Lower leg skin (tissue), 4 donors: ENCODE measurements at regions not wholly inside any gene's neighbourhood (a gene's known extent, or its start where the extent isn't known, plus 50 kb on each side); places are given as distances from the start of the nearest gene placed in this dataset.
"Not testable (repeated sequence)": the region's sequence is repeated elsewhere in the genome, so short reads cannot be mapped to it uniquely, and the experiment has no call there.

ENCODE experiments used
- DNase-seq, 2 donors: peaks; one replicate each; pipeline ENCODE4 v3.0.0-alpha.2; 2019; ENCODE audit warnings: low spot score in 2 of 2
- H3K4me3 ChIP-seq: fragments of 200-600 bp; sonication (generic); 2 replicates; pipeline ENCODE4 v1.5.1; 2017; ENCODE audit warnings: mild to moderate bottlenecking, low read depth; ENCODE audit not compliant: poor library complexity, severe bottlenecking
- POLR2A ChIP-seq, 2 donors: fragments of 450-650 bp; IDR thresholded peaks; one replicate each; pipeline ENCODE4 v1.6.1; 2016 to 2017; ENCODE audit warnings: antibody characterized with exemption in 2 of 2, mild to moderate bottlenecking in 1 of 2, moderate library complexity in 1 of 2
- WGBS, 2 donors: methylation state at CpG; one replicate each; pipeline ENCODE4 v1.1.5; 2018; 5-methylcytosine and 5-hydroxymethylcytosine counted together
- intact Hi-C: fragments of 100-400 bp; cut with DNase I; formaldehyde crosslinking; loops from one replicate; pipeline ENCODE4 v1.15.0; 2023; ENCODE audit warnings: low total_unique reads
- TF ChIP-seq, protein P1 (sequence below), 3 donors: fragments of 450-650 bp; IDR thresholded peaks; one replicate each; pipeline ENCODE4 v1.5.1; 2016; ENCODE audit warnings: antibody characterized with exemption in 3 of 3, mild to moderate bottlenecking in 3 of 3, moderate library complexity in 2 of 3

DNA sequence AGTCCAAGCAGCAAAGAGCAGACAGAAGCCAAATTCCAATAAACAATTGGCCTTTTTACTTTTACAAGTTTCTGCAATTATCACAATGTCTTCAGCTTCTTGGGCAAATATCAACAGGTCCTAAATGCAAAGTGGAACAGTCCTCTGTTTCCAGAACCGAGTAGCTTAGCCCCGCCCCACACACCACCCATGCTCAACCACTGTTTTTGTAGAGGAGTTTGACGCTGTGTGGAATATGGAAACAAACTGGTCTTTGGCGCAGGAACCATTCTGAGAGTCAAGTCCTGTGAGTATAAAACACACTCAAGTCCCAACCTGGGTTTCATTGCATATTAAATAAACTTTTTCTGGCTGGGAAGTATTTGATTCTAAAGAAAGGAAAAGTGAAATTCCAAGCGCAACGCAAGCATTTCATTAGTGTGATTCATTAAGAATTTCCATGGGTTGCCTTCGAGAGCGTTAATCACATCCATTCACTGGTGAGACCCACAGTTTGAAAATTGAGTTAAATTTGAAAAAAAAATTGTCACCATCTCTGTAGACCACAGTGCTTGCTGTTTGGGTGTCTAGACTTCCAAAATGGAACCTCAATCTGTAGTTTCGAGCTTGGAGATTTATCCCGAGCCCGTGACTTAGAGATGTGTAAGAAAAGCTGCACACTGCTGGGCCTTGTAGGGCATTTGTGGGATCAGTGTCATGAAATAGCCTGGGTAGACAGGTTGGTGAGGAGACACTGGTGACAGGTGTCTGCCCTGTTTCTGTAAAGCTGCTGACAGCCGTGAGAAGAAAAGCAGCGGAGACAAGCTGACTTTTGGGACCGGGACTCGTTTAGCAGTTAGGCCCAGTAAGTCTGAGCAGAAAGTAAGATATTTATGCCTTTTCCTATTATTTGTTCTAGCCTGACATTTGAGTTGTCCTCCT, 96.1 kb downstream of the DAD1 start:
- whole genome bisulfite sequencing, 2 donors = 67 to 72% methylated on average over 15 of the region's 15 CpGs
- TF ChIP-seq POLR2A (IDR thresholded peaks at IDR 0.05) = no peak
- TF ChIP-seq, protein P1, sequence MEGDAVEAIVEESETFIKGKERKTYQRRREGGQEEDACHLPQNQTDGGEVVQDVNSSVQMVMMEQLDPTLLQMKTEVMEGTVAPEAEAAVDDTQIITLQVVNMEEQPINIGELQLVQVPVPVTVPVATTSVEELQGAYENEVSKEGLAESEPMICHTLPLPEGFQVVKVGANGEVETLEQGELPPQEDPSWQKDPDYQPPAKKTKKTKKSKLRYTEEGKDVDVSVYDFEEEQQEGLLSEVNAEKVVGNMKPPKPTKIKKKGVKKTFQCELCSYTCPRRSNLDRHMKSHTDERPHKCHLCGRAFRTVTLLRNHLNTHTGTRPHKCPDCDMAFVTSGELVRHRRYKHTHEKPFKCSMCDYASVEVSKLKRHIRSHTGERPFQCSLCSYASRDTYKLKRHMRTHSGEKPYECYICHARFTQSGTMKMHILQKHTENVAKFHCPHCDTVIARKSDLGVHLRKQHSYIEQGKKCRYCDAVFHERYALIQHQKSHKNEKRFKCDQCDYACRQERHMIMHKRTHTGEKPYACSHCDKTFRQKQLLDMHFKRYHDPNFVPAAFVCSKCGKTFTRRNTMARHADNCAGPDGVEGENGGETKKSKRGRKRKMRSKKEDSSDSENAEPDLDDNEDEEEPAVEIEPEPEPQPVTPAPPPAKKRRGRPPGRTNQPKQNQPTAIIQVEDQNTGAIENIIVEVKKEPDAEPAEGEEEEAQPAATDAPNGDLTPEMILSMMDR (IDR thresholded peaks at IDR 0.05) = no peak
- no peak overlapping the region for H3K4me3 ChIP-seq
- intact Hi-C loops = no loop called here
- DNase-seq = no peak

DNA sequence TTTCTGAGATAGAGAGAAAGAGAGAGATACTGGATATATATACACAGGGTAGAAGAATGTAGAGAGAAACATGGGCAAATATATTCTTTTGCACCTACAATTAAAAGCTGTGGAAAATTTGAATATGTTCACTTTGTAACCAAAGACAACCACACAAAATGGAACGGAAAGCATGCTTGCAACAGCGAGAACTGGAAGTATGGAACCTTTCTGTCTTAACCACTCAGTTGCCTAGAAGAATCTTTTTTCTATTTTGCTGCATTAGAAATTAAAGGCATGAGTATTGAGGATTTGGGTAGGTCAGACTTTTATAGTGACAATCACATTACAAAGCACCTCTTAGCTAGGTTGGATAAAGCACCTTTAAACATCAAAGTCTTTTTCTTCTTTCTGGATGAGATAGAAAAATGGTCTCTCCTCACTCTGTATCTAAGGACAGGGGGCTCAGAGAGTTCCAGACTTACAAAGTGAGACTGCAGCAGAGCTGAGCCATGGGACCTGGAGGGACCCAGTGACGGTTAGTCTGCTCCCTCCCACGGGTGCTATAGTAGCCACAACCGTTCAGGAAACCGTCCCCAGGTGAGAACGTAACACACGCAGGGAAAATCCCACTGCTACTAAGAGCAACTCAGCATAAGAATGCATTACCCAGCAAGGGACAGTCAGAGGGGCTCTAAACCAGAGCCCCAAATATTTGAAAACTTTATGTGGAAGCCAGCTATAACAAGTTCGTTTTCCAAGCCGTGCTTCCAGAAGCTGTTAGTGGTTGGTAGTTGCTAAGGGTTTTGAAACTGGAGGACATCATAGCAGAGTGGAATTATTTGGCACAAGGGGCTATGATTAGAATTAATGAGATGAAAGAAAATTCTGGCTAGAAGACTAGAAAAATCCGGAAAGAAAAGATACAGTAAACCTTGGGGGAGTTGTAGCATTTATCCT, 97.1 kb downstream of the DAD1 start:
- WGBS, 2 donors = 46 to 49% methylated on average over 11 of the region's 11 CpGs
- no peak overlapping the region for H3K4me3 ChIP-seq
- no peak for TF ChIP-seq POLR2A (IDR thresholded peaks at IDR 0.05)
- TF ChIP-seq, protein P1 (IDR thresholded peaks at IDR 0.05) = no peak
- intact Hi-C loops = no loop called here
- no peak for DNase-seq

DNA sequence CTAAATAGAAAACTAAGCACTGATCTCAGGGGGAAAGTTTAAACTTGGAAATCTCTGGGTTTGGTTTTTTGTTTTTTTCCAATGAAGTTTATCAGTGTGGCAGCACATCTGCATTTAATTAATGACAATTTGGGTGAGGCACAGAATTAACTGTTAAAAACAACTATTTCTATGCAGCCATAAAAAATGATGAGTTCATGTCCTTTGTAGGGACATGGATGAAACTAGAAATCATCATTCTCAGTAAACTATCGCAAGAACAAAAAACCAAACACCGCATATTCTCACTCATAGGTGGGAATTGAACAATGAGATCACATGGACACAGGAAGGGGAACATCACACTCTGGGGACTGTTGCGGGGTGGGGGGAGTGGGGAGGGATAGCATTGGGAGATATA, 98.0 kb downstream of the DAD1 start:
- DNase-seq, intact Hi-C loops, H3K4me3 ChIP-seq: not testable (repeated sequence)
- WGBS, 2 donors = 73 to 76% methylated on average over 3 of the region's 3 CpGs

DNA sequence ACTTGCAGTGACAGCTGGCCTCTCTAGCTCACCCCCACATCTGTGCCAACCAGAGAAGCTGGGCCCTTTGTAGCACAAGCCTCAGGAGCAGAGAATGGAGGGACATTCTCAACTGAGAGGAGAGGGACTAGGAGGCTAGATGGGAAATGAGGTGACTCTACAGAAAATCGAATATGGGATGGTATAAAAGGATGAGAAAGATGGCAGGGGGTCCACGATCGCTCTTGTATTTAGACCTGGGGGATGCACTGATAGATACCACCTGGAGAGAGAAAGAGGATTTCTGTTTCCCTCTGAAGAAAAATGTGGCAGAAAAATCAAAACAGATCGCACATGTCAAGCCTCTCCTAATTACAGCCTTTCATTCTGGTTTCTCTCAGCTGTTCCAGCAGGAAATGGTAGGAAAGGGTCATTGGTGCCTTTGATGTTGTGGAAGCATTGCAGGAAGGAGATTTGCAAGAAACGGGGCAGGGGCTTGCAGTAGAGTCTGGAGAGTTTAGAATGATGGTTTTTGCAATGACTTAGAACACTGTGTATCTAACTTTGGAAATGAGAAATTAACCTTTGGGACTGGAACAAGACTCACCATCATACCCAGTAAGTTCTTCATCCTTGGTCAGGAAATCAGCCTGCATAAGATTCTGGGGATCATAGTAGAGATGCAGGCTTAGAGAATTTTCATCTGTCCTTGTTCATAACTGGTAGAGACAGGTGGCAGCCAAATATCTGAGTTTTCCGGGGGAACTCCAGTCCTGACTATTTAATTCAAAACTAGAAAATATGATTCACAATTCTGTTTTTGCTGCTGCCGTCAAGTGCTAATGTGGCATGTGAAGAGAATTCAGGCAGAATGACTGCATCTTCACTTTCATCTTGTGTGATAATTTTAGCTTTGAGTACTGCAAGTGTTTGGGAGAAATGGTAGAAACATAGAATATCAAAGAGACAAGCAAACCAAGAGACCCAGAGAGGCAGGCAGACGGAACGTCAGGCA, 98.8 kb downstream of the DAD1 start:
- H3K4me3 ChIP-seq = no peak overlapping the region
- WGBS, 2 donors = 62 to 65% methylated on average over 9 of the region's 9 CpGs
- TF ChIP-seq POLR2A (IDR thresholded peaks at IDR 0.05) = no peak
- intact Hi-C loops = no loop called here
- DNase-seq = no peak

- WGBS, 2 donors = 56 to 61% methylated on average over 5 of the region's 5 CpGs
- DNase-seq = no peak
- no peak for TF ChIP-seq POLR2A (IDR thresholded peaks at IDR 0.05)
- TF ChIP-seq, protein P1 (IDR thresholded peaks at IDR 0.05) = no peak
- H3K4me3 ChIP-seq = no peak overlapping the region
- intact Hi-C loops = no loop called here
Observed at GRCh38 chr14:22489244-22489545, 99.8 kb downstream of the DAD1 start.

GRCh38 chr14:22488522-22489243, 100.3 kb downstream of the DAD1 start:
- TF ChIP-seq POLR2A (IDR thresholded peaks at IDR 0.05) = no peak
- TF ChIP-seq, protein P1 (IDR thresholded peaks at IDR 0.05) = no peak
- DNase-seq = no peak
- intact Hi-C loops = no loop called here
- no peak overlapping the region for H3K4me3 ChIP-seq
- WGBS, 2 donors = 88% methylated on average over 10 of the region's 10 CpGs
